ENCODE measurements at regions not wholly inside any gene's neighbourhood (a gene's known extent, or its start where the extent isn't known, plus 50 kb on each side); places are given as distances from the start of the nearest gene placed in this dataset.

- DNase-seq: no peak
These were observed 664.4 kb downstream of the FRK start for GRCh38 chr6:115396112-115396906.

- DNase-seq: no peak
These were observed 666.9 kb downstream of the FRK start for GRCh38 chr6:115393821-115394220.

- DNase-seq: no peak
These were observed 690.5 kb downstream of the FRK start for GRCh38 chr6:115370202-115370601.

GRCh38 chr6:115365783-115366182 lies 694.9 kb downstream of the FRK start:
- DNase-seq: no peak

GRCh38 chr6:115363379-115363778 lies 697.3 kb downstream of the FRK start:
- DNase-seq: no peak

GRCh38 chr6:115362234-115362633 lies 698.5 kb downstream of the FRK start:
- no peak for DNase-seq

- no peak for DNase-seq
These were observed 699.9 kb downstream of the FRK start for GRCh38 chr6:115360602-115361325.

GRCh38 chr6:115358616-115359015 lies 702.1 kb downstream of the FRK start:
- DNase-seq: no peak

GRCh38 chr6:115356371-115356770 lies 704.3 kb downstream of the FRK start:
- no peak for DNase-seq

- DNase-seq: no peak
These were observed 737.7 kb downstream of the FRK start for GRCh38 chr6:115323001-115323400.

GRCh38 chr6:115319823-115320222 lies 740.9 kb downstream of the FRK start:
- no peak for DNase-seq

- no peak for DNase-seq
These were observed 750.5 kb downstream of the FRK start for GRCh38 chr6:115310156-115310555.

GRCh38 chr6:115302731-115303130 lies 758.0 kb downstream of the FRK start:
- no peak for DNase-seq

- DNase-seq: no peak
These were observed 773.2 kb downstream of the FRK start for GRCh38 chr6:115287467-115287866.

- no peak for DNase-seq
These were observed 783.7 kb downstream of the FRK start for GRCh38 chr6:115276881-115277565.

- DNase-seq: no peak
These were observed 788.4 kb downstream of the FRK start for GRCh38 chr6:115272311-115272710.

- DNase-seq: no peak
These were observed 789.3 kb downstream of the FRK start for GRCh38 chr6:115271434-115271833.

GRCh38 chr6:115270953-115271352 lies 789.7 kb downstream of the FRK start:
- DNase-seq: no peak

GRCh38 chr6:115241373-115241772 lies 819.3 kb downstream of the FRK start:
- DNase-seq: no peak

GRCh38 chr6:115221198-115221597 lies 839.5 kb downstream of the FRK start:
- DNase-seq: no peak

GRCh38 chr6:115220551-115221159 lies 840.0 kb downstream of the FRK start:
- DNase-seq: no peak

GRCh38 chr6:115219645-115220044 lies 841.0 kb downstream of the FRK start:
- no peak for DNase-seq

- DNase-seq: no peak
These were observed 843.9 kb downstream of the FRK start for GRCh38 chr6:115216835-115217234.
